ENCODE measurements at regions not wholly inside any gene's neighbourhood (a gene's known extent, or its start where the extent isn't known, plus 50 kb on each side); places are given as distances from the start of the nearest gene placed in this dataset.

DNA sequence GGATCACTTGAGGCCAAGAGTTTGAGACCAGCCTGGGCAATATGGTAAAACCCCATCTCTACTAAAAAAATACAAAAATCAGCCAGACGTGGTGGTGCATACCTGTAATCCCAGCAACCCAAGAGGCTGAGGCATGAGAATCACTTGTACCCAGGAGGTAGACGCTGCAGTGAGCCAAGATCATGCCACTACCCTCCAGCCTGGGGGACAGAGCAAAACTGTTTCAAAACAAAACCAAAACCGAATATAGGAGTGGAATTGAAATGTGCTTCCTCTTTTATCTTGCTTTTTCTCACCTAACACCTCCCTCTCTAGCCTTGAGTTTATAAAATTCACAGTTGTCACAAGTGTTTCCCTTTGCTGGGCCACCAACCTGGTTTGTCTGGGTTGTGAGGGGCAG lies 181.9 kb downstream of the PAH start:
- no peak for DNase-seq (ENCODE audit: low read depth)
- TF ChIP-seq, protein P1, sequence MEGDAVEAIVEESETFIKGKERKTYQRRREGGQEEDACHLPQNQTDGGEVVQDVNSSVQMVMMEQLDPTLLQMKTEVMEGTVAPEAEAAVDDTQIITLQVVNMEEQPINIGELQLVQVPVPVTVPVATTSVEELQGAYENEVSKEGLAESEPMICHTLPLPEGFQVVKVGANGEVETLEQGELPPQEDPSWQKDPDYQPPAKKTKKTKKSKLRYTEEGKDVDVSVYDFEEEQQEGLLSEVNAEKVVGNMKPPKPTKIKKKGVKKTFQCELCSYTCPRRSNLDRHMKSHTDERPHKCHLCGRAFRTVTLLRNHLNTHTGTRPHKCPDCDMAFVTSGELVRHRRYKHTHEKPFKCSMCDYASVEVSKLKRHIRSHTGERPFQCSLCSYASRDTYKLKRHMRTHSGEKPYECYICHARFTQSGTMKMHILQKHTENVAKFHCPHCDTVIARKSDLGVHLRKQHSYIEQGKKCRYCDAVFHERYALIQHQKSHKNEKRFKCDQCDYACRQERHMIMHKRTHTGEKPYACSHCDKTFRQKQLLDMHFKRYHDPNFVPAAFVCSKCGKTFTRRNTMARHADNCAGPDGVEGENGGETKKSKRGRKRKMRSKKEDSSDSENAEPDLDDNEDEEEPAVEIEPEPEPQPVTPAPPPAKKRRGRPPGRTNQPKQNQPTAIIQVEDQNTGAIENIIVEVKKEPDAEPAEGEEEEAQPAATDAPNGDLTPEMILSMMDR (IDR thresholded peaks at IDR 0.05; ENCODE audit: insufficient read depth, low read length), result no peak
- H3K4me3 ChIP-seq (ENCODE audit: low read depth, low read length), result no peak overlapping the region

DNA sequence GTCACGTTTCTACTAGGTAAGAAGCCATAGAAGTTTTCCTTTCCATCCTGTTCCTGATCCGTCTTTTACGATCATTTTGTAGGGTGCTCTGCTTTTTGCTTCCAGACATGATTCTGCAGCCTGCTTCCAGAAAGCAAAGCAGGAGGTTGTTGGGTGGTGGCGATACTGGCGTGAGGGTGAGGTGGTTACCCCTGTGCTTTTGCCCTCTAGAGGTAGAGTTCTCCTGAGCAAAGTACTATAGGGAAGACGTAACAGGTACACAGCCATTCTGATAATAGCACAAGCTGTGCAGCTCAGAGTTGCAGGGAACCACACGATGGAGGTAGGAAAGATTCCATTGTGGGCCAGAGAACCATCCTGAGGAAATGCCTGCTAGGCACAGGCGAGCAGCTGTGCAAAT lies 186.0 kb downstream of the PAH start:
- TF ChIP-seq, protein P1 (IDR thresholded peaks at IDR 0.05; ENCODE audit: insufficient read depth, low read length), result no peak
- no peak overlapping the region for H3K4me3 ChIP-seq (ENCODE audit: low read depth, low read length)
- no peak for DNase-seq (ENCODE audit: low read depth)

DNA sequence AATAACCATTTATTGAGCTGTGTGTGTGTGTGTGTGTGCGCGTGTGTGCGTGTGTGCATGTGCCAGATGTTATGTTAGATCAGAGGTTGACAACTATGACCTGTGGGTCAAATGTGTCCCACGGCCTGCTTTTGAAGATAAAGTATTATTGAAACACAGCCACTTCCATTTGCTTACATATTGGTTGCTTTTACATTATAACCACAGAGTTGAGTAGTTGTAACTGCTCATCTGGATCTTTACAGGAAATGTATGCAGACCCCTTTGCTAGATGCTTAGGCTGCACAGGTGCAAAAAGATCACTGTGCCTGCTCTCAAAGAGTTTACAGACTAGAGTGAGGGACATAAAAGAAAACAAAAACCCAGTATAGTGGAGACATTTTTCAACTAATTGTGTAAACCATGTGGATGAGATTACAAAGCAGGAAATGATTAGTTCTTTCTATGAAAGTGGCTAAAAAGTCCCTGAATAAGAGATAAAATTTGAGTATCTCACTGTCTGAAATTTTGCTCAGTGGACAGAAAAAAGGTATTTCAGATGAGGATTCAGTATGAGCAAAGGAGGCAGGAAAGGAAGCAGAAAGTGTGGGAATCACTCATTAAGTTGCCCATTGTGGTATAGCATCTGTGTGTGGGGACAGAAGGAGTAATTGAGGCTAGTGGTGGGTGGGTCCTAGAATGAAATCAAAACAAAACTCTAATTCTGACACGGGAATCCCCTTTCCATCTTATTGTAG lies 188.4 kb downstream of the PAH start:
- no peak for DNase-seq (ENCODE audit: low read depth)
- TF ChIP-seq, protein P1 (IDR thresholded peaks at IDR 0.05; ENCODE audit: insufficient read depth, low read length), result no peak
- H3K4me3 ChIP-seq (ENCODE audit: low read depth, low read length), result no peak overlapping the region

DNA sequence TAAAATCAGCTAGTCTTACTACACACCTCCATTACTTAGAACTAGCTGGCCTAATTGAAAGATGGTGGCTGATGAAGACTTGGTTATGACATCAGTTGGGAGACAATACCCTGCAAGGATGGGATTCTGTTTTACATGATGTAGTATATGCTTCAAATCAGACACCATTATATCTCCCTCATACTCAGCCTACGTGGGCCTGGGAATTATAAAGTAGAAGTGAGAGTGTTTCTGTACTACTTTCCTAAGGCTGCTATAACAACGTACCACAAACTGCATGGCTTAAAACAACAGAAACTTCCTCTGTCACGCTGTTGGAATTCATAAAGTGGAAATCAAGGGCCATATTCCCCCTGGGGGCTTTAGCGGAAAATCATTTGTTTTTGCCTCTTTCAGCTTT lies 190.4 kb downstream of the PAH start:
- TF ChIP-seq, protein P1 (IDR thresholded peaks at IDR 0.05; ENCODE audit: insufficient read depth, low read length), result no peak
- H3K4me3 ChIP-seq (ENCODE audit: low read depth, low read length), result no peak overlapping the region
- no peak for DNase-seq (ENCODE audit: low read depth)

DNA sequence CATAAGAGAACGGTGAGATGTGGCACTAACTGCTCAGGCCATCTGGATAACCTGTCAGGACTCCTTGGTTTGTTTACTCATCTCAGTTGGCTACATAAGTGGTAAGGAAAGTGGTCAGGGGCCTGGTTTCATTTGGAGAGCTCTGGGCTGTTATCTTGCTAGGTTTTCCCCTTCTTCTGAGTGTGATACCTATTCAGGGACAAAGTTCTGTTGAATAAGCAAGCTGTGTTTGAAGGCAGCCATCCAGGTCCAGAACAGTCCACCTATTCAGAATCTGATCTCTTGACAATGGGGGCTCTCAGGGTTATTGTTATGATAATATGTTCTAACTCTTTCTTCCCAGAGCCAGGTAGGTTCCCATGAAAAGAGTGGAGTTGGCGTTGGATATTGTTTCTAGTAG lies 194.9 kb downstream of the PAH start:
- DNase-seq (ENCODE audit: low read depth), result no peak
- TF ChIP-seq, protein P1 (IDR thresholded peaks at IDR 0.05; ENCODE audit: insufficient read depth, low read length), result no peak
- H3K4me3 ChIP-seq (ENCODE audit: low read depth, low read length), result no peak overlapping the region

DNA sequence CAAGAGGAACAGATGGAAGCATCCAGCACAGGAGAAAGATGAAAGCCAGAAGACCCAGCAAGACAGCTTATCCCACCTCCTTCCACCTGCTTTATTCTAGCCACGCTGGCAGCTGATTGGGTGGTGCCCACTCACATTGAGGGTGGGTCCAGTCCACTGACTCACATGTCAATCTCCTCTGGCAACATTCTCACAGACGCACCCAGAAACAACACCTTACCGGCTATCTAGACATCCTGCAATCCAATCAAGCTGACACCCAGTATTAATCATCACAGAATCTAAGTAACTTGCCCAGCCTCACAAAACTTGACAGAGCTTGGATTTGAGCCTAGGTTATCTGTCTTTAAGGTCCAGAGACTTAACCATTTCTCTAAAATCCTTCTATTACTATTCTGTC lies 208.9 kb downstream of the PAH start:
- TF ChIP-seq, protein P1 (IDR thresholded peaks at IDR 0.05; ENCODE audit: insufficient read depth, low read length), result no peak
- no peak overlapping the region for H3K4me3 ChIP-seq (ENCODE audit: low read depth, low read length)

More for the DNA sequence above, 208.9 kb downstream of the PAH start:
- DNase-seq (ENCODE audit: low read depth), result no peak
